Liver (tissue), 8 donors: ENCODE measurements at regions not wholly inside any gene's neighbourhood (a gene's known extent, or its start where the extent isn't known, plus 50 kb on each side); places are given as distances from the start of the nearest gene placed in this dataset.

Source experiments
- DNase-seq: peaks from one replicate; pipeline ENCODE4 v3.0.0-alpha.2; 2017; ENCODE audit warnings: low spot score
- H3K27ac ChIP-seq, 2 donors: one replicate each; pipeline ENCODE4 v1.7.0; 2013; ENCODE audit warnings: inconsistent platforms in 2 of 2, low read length in 2 of 2, control low read depth in 1 of 2, low read depth in 1 of 2, mild to moderate bottlenecking in 1 of 2
- H3K27me3 ChIP-seq, 4 donors: one replicate each; pipeline versions ENCODE4 v1.6.1 to v1.7.0; 2013; ENCODE audit warnings: low read length in 3 of 4, inconsistent platforms in 1 of 4, mild to moderate bottlenecking in 1 of 4, moderate library complexity in 1 of 4; ENCODE audit not compliant: control insufficient read depth in 4 of 4, insufficient read depth in 4 of 4
- H3K36me3 ChIP-seq, 4 donors: one replicate each; pipeline versions ENCODE4 v1.6.1 to v1.7.0; 2013; ENCODE audit warnings: low read length in 3 of 4, mild to moderate bottlenecking in 3 of 4, low read depth in 1 of 4, moderate library complexity in 1 of 4; ENCODE audit not compliant: control insufficient read depth in 4 of 4, insufficient read depth in 3 of 4
- H3K4me1 ChIP-seq, 4 donors: one replicate each; pipeline versions ENCODE4 v1.6.1 to v1.7.0; 2013; ENCODE audit warnings: low read length in 3 of 4, mild to moderate bottlenecking in 3 of 4, moderate library complexity in 1 of 4; ENCODE audit not compliant: control insufficient read depth in 4 of 4, insufficient read depth in 4 of 4
- H3K4me3 ChIP-seq, 3 donors: one replicate each; pipeline versions ENCODE4 v1.6.1 to v1.7.0; 2013; ENCODE audit warnings: low read length in 3 of 3, control low read depth in 1 of 3, low read depth in 1 of 3, mild to moderate bottlenecking in 1 of 3
- H3K9ac ChIP-seq, 2 donors: one replicate each; pipeline ENCODE4 v1.7.0; 2013; ENCODE audit warnings: low read length in 2 of 2, mild to moderate bottlenecking in 2 of 2, moderate library complexity in 2 of 2, control low read depth in 1 of 2, low read depth in 1 of 2
- H3K9me3 ChIP-seq, 4 donors: one replicate each; pipeline versions ENCODE4 v1.6.1 to v1.7.0; 2013; ENCODE audit warnings: low read length in 3 of 4; ENCODE audit not compliant: control insufficient read depth in 4 of 4
- ATF3 ChIP-seq: IDR thresholded peaks from 2 replicates; pipeline ENCODE4 v1.6.1; 2016; ENCODE audit warnings: antibody characterized with exemption
- CTCF ChIP-seq: fragments of 150-350 bp; IDR thresholded peaks from 2 replicates; pipeline ENCODE4 v1.5.1; 2017; ENCODE audit warnings: improper control_type of control experiment, low read depth, low read length; ENCODE audit not compliant: missing input control
- FOXA1 ChIP-seq: IDR thresholded peaks from 2 replicates; pipeline ENCODE4 v1.6.1; 2016; ENCODE audit warnings: antibody characterized with exemption
- FOXA2 ChIP-seq: IDR thresholded peaks from 2 replicates; pipeline ENCODE4 v1.6.1; 2016; ENCODE audit warnings: antibody characterized with exemption
- HNF4A ChIP-seq, 2 donors: conservative IDR thresholded peaks; 2 replicates each; pipeline ENCODE4 v1.6.1; 2016; ENCODE audit warnings: antibody characterized with exemption in 2 of 2, mild to moderate bottlenecking in 2 of 2
- HNF4G ChIP-seq: IDR thresholded peaks from 2 replicates; pipeline ENCODE4 v1.6.1; 2016; ENCODE audit warnings: antibody characterized with exemption
- JUND ChIP-seq, 2 donors: IDR thresholded peaks; 2 replicates each; pipeline ENCODE4 v1.6.1; 2016; ENCODE audit warnings: antibody characterized with exemption in 2 of 2
- MAX ChIP-seq: IDR thresholded peaks from 2 replicates; pipeline ENCODE4 v1.6.1; 2016; ENCODE audit warnings: antibody characterized with exemption
- NR2F2 ChIP-seq: IDR thresholded peaks from 2 replicates; pipeline ENCODE4 v1.6.1; 2016; ENCODE audit warnings: antibody characterized with exemption
- REST ChIP-seq: IDR thresholded peaks from 2 replicates; pipeline ENCODE4 v1.6.1; 2016; ENCODE audit warnings: antibody characterized with exemption, mild to moderate bottlenecking
- RXRA ChIP-seq, 2 donors: IDR thresholded peaks; 2 replicates each; pipeline ENCODE4 v1.6.1; 2017 to 2018; ENCODE audit warnings: antibody characterized with exemption in 2 of 2, mild to moderate bottlenecking in 1 of 2
- SP1 ChIP-seq: IDR thresholded peaks from 2 replicates; pipeline ENCODE4 v1.6.1; 2018; ENCODE audit warnings: antibody characterized with exemption, mild to moderate bottlenecking
- TAF1 ChIP-seq: conservative IDR thresholded peaks from 2 replicates; pipeline ENCODE4 v1.6.1; 2016; ENCODE audit warnings: antibody characterized with exemption, mild to moderate bottlenecking
- WGBS: extraction: QIAGEN DNeasy Blood & Tissue Kit; methylation state at CpG from one replicate; pipeline ENCODE4 v1.1.7; 2013; 5-methylcytosine and 5-hydroxymethylcytosine counted together
- donor health status: healthy.
- donor health status: healthy.
- donor health status: healthy.
- donor health status: healthy.
- donor health status: healthy.

- TF ChIP-seq RXRA (IDR thresholded peaks at IDR 0.05) (no peak), MAX (no peak), TAF1 (no peak), NR2F2 (no peak)
- DNase-seq = no peak
- WGBS = 37% methylated on average over 9 of the region's 9 CpGs
- Histone ChIP-seq H3K4me3 (no peak overlapping the region), H3K27me3 (peaks cover 0 to 3% (median 0%) of the 10 kb centered on the region in 4 donors), H3K4me1 (no peaks in the 10 kb centered on the region), H3K27ac (no peak overlapping the region), H3K9ac (no peak overlapping the region), H3K36me3 (no peaks in the 10 kb centered on the region), H3K9me3 (no peaks in the 10 kb centered on the region)
These were observed 633.4 kb upstream of the COBL start for GRCh38 chr7:51949726-51950644.

GRCh38 chr7:51930834-51931233 is 614.2 kb upstream of the COBL start:
- no peaks in the 10 kb centered on the region for H3K36me3 ChIP-seq
- no peaks in the 10 kb centered on the region for H3K4me1 ChIP-seq
- no peak overlapping the region for H3K4me3 ChIP-seq
- no peak overlapping the region for H3K27ac ChIP-seq
- no peak for TF ChIP-seq REST
- no peak for TF ChIP-seq HNF4G
- TF ChIP-seq RXRA (IDR thresholded peaks at IDR 0.05) = no peak
- TF ChIP-seq ATF3 = no peak
- TF ChIP-seq SP1 = no peak
- no peak for TF ChIP-seq FOXA2
- no peak for TF ChIP-seq JUND (IDR thresholded peaks at IDR 0.05)
- TF ChIP-seq FOXA1 = no peak
- H3K9ac ChIP-seq = no peak overlapping the region
- H3K9me3 ChIP-seq = no peaks in the 10 kb centered on the region
- no peaks in the 10 kb centered on the region for H3K27me3 ChIP-seq
- DNase-seq = no peak
- 51% methylated on average over 2 of the region's 2 CpGs for WGBS

GRCh38 chr7:51929818-51930217 is 613.2 kb upstream of the COBL start:
- WGBS = 38% methylated on average over 2 of the region's 2 CpGs

More at GRCh38 chr7:51929818-51930217, 613.2 kb upstream of the COBL start:
- Histone ChIP-seq H3K9me3 (no peaks in the 10 kb centered on the region), H3K27ac (no peak overlapping the region), H3K27me3 (no peaks in the 10 kb centered on the region), H3K9ac (no peak overlapping the region), H3K4me3 (no peak overlapping the region), H3K36me3 (no peaks in the 10 kb centered on the region), H3K4me1 (no peaks in the 10 kb centered on the region)
- DNase-seq = no peak
- TF ChIP-seq SP1 (no peak), FOXA1 (no peak), HNF4A (conservative IDR thresholded peaks at IDR 0.05) (no peak), CTCF (no peak)
